ENCODE measurements at regions not wholly inside any gene's neighbourhood (a gene's known extent, or its start where the extent isn't known, plus 50 kb on each side); places are given as distances from the start of the nearest gene placed in this dataset.

DNA sequence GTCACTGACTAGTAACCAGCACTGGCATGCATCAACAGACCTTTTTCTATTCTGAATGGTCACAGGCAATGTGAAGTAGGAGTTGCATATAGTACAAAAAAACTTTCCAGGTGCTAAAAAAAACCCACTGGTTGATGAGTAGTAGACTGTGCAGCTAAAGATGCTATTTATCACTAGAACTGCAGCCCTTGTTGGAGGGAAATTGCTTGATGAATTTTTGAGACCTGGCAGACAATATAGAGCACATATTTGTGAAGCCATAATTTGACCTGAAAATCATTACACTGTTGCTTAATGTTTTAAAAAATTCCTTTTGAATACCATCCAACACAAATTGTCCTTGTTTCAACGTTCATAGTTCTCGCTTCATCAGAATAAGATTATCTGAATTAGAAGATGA lies 441.0 kb downstream of the KLF12 start:
- TF ChIP-seq, protein P1, sequence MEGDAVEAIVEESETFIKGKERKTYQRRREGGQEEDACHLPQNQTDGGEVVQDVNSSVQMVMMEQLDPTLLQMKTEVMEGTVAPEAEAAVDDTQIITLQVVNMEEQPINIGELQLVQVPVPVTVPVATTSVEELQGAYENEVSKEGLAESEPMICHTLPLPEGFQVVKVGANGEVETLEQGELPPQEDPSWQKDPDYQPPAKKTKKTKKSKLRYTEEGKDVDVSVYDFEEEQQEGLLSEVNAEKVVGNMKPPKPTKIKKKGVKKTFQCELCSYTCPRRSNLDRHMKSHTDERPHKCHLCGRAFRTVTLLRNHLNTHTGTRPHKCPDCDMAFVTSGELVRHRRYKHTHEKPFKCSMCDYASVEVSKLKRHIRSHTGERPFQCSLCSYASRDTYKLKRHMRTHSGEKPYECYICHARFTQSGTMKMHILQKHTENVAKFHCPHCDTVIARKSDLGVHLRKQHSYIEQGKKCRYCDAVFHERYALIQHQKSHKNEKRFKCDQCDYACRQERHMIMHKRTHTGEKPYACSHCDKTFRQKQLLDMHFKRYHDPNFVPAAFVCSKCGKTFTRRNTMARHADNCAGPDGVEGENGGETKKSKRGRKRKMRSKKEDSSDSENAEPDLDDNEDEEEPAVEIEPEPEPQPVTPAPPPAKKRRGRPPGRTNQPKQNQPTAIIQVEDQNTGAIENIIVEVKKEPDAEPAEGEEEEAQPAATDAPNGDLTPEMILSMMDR (conservative IDR thresholded peaks at IDR 0.05), result no peak
- H3K27ac ChIP-seq, result no peak overlapping the region

- TF ChIP-seq, protein P1 (conservative IDR thresholded peaks at IDR 0.05), result no peak
These were observed 442.3 kb downstream of the KLF12 start for GRCh38 chr13:73691891-73692290.

DNA sequence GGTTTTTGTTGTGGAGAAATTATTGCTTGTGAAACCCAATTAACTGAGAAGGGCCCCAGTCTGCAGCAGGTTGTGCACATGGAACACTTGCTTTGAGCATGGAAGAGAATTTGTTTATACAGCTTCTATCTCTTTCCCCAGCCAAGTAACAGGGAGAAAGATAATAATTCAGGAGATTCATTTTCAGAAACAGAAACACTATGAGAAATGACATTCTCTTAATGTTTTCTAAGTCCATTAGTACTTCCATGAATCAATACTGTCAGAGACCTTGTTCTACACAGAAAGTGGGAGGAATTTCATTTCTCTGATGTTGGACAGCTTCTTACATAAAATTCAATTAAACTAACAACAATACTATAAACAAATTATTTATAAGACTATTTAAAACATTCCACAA lies 446.3 kb downstream of the KLF12 start:
- no peak overlapping the region for H3K27ac ChIP-seq
- TF ChIP-seq, protein P1 (conservative IDR thresholded peaks at IDR 0.05), result no peak

More at GRCh38 chr13:73691891-73692290, 442.3 kb downstream of the KLF12 start:
- H3K27ac ChIP-seq, result no peak overlapping the region

DNA sequence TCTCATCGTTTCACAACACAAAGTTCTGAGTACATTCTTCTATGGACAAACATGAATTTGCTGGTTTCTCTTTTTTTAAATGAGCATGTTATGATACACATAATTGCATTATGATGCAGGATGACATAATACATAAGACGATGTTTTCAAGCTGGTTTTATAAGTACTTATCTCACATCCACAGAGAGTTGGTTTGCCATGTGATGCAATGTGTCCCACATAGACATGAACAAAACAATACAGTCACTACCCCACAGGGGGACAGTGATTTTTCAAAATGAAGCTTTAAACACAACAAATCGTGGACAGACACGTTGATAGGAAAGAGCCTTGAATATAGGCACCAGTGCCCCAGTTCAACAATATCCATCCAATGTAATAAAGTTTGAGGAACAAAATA lies 447.1 kb downstream of the KLF12 start:
- TF ChIP-seq, protein P1 (conservative IDR thresholded peaks at IDR 0.05), result no peak

DNA sequence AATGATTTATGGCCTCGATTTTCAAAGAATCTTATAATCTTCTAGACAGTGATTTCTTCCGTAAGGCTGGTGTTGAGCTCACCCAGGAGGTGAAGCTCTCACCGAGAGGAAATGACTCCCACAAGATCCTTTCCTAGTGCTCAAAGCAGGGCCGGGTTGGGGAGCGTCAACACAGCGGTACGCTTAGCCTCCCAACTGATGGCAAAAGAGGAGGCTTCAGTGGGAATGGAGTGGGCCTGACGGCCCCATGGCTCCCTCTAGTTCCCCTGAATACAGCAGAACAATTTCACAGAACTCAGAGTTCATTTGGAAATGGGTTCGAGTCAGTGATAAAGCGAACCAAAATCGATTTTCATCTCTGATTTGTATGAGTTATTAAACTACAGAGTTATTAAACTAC lies 449.5 kb downstream of the KLF12 start:
- H3K27ac ChIP-seq, result no peak overlapping the region
- TF ChIP-seq, protein P1 (conservative IDR thresholded peaks at IDR 0.05), result no peak

More for the DNA sequence above, 447.1 kb downstream of the KLF12 start:
- H3K27ac ChIP-seq, result no peak overlapping the region

- TF ChIP-seq, protein P1 (conservative IDR thresholded peaks at IDR 0.05), result no peak
- no peak overlapping the region for H3K27ac ChIP-seq
These were observed 449.9 kb downstream of the KLF12 start for GRCh38 chr13:73684286-73684685.

DNA sequence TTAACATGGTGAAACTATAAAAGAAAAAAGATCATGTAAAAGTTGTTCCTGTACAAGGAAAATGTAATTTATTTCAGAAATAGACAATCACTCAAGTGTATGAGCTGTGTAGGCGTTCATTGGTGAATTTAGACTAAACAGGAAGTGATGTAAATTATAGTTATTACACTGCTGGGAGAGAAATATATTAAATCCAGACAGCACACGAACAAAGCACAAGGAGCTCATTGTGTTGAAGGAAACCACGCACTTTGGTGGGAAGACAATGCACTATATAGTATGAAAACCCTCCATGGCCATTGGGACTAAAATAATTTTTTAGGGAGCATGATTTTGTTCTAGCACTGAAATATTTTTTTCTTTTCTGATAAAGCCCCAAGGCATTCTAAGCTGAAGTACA lies 450.5 kb downstream of the KLF12 start:
- TF ChIP-seq, protein P1 (conservative IDR thresholded peaks at IDR 0.05), result no peak
- no peak overlapping the region for H3K27ac ChIP-seq

DNA sequence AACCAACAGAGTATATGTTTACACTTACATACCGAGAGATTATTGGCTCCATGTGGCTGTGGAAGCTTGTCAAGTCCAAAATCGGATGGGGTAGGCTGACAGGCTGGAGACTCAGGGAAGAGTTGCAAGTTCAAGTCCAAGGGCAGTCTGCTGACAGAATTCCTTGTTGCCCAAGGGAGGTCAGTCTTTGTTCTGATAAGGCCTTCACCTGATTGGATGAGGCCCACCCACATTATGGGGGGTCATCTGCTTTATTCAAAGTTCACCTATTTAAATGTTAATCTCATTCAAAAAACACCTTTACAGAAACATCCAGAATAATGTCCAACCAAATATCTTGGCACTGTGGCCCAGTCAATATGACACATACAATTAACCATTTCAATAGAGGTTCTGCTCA lies 452.4 kb downstream of the KLF12 start:
- no peak overlapping the region for H3K27ac ChIP-seq
- TF ChIP-seq, protein P1 (conservative IDR thresholded peaks at IDR 0.05), result no peak
